Skin epidermis (tissue), 12 donors: ENCODE measurements at regions not wholly inside any gene's neighbourhood (a gene's known extent, or its start where the extent isn't known, plus 50 kb on each side); places are given as distances from the start of the nearest gene placed in this dataset.
"Not testable (repeated sequence)": the region's sequence is repeated elsewhere in the genome, so short reads cannot be mapped to it uniquely, and the experiment has no call there.

Experiments used
- H3K27ac ChIP-seq, 21 experiments: fragments of 200-600 bp; sonication (generic) in 11 of 21; one replicate each; pipeline ENCODE4 v1.5.0; 2020; ENCODE audit warnings: mild to moderate bottlenecking in 3 of 21, inconsistent platforms in 2 of 21, moderate library complexity in 2 of 21
- H3K4me3 ChIP-seq, 7 experiments: fragments of 200-600 bp; sonication (generic) in 2 of 7; one replicate each; pipeline ENCODE4 v1.5.0; 2020; ENCODE audit warnings: inconsistent platforms in 2 of 7, mild to moderate bottlenecking in 2 of 7, moderate library complexity in 1 of 7

DNA sequence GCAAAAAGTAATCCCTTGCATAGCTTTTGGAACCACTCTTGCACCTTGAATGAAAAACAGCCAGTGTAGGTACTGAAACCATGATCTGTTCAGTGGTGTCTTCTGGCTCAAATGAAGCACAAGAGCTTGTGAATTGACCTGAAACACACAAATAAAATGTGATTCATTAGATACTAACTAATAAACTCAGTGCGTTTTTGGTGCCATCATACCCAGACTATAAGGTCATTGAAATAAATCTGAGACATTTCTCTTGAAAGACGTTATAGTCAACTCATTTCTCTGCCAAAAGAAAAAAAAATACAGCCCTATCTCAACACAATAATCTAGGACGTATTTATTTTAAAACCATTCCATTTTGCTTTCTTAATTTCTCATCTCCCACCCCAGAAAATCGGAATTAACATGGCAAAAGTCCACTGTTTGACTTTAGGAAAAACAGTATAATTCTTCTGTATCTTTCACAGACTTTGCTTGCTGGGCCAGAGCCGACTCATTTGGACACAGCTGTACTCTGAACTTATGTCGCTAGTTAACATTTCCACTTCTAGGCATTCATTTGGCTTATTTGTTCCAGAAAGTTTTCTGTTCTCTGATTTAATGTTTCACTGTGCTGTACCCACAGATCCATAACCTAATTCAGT, 284.9 kb upstream of the TBL1XR1 start:
- no peak overlapping the region for H3K4me3 ChIP-seq
- peak overlapping the region in 5 of 21 experiments; percentile 25 to 51 (median 31) for H3K27ac ChIP-seq

GRCh38 chr3:177483182-177483967, 286.1 kb upstream of the TBL1XR1 start:
- Histone ChIP-seq H3K4me3 (no peak overlapping the region), H3K27ac (peak overlapping the region in 7 of 21 experiments; percentile 9 to 71 (median 31))

- peak overlapping the region in 4 of 21 experiments; percentile 9 to 71 (median 29) for H3K27ac ChIP-seq
- no peak overlapping the region for H3K4me3 ChIP-seq
Measured at GRCh38 chr3:177484206-177484605, 286.9 kb upstream of the TBL1XR1 start.

DNA sequence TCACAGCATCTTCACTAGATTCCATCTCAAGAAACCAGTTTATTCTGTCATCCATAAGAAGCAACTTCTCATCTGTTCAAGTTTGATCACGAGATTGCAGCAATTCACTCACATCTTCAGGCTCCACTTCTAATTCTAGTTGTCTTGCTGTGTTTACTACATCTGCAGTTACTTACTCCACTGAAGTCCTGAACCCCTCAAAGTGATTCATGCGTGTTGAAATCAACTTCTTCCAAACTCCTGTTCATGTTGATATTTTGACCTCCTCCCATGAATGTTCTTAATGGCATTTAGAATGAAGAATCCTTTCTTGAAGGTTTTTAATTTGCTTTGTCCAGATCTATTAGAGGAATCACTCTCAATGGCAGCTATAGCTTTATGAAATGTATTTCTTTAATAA, 287.6 kb upstream of the TBL1XR1 start:
- no peak overlapping the region for H3K27ac ChIP-seq
- H3K4me3 ChIP-seq, result no peak overlapping the region

DNA sequence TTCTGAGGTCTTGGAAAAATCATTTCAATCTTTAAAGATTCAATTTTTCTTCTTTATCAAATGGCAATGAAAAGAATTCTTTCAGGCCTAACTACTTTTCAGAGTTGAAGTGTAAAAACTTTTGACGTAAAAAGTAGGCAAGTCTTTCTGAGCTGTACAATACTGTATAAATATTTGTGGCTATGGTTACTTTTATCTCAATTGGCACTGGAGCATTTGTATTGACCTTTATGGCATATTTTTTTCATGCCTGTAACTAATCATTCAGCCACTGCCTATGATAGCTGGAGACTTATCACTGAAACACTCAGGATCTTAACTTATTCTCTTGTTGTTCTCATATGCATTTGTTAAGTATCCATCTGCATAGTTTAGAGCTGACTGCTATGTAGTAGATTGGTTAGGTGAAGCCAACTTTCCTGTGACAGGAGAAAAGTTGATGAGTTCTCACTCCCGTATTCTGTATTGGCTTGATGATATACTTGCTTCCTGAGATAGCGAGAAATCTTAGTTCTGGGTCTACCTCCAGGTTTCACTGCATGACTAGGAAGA, 290.4 kb upstream of the TBL1XR1 start:
- no peak overlapping the region for H3K27ac ChIP-seq
- no peak overlapping the region for H3K4me3 ChIP-seq

DNA sequence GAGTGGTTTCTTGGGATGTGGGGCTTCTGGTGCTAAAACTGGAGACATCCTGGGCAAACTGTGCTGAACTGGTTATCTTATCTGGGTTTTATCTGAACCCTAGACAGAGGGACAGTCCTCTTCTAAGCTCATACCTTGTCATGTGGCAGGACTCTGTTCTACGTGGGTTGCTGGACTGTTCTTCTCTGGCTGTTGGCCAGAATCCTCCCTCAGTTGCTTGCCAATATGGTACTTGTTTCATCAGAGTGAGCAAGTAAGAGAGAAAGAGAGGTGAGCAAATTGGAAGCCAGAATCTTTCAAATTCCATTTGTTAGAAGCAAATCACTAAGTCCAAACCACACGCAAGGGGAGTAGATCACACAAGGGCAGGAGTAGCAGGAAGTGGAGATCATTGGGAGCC, 291.5 kb upstream of the TBL1XR1 start:
- Histone ChIP-seq H3K4me3 (no peak overlapping the region), H3K27ac (no peak overlapping the region)

DNA sequence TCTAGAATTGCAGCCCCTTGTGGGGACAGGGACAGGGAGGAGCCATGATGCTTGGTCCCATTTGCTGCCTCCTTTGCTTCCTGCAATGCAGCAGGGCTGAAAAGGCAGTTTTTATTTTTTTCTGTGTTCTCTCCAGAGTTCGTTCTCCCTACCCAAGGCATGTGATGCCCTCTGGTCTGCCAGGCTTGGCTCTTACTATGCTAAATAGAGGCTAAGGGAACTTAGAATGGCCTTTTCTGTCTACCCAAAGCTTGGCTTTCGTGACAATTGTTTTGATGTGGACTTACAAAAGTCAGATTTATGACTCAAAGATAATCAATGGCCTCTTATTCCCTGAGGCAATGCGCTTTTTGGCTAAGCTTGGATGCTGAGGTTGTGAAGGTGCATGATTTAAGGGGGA, 293.3 kb upstream of the TBL1XR1 start:
- H3K27ac ChIP-seq, result peak overlapping the region in 1 of 21 experiments; percentile 9
- H3K4me3 ChIP-seq, result no peak overlapping the region

- Histone ChIP-seq H3K4me3 (no peak overlapping the region), H3K27ac (peak overlapping the region in 2 of 21 experiments; percentile 1 to 14)
Measured at GRCh38 chr3:177491296-177492032, 294.2 kb upstream of the TBL1XR1 start.

DNA sequence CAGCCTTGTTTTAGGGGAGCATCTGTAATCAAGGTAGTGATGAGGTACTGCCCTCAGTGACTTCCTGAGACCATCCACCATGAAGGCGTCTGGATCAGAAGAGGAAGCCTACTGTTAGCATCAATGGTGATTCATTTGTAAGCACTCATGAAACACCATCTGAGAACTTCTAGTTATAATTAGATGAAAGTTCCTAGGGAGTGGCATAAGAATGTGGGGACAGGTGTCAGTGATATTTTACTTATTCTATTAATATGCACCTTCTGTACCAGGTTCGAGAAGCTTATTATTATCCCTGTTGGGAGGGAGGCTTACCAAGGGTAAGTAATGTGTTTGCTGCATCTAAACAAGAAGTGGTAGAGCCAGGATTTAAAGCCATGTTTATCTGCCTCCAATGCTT, 295.8 kb upstream of the TBL1XR1 start:
- Histone ChIP-seq H3K27ac (no peak overlapping the region), H3K4me3 (no peak overlapping the region)

GRCh38 chr3:177494216-177494615, 296.9 kb upstream of the TBL1XR1 start:
- Histone ChIP-seq H3K27ac (no peak overlapping the region), H3K4me3 (no peak overlapping the region)

DNA sequence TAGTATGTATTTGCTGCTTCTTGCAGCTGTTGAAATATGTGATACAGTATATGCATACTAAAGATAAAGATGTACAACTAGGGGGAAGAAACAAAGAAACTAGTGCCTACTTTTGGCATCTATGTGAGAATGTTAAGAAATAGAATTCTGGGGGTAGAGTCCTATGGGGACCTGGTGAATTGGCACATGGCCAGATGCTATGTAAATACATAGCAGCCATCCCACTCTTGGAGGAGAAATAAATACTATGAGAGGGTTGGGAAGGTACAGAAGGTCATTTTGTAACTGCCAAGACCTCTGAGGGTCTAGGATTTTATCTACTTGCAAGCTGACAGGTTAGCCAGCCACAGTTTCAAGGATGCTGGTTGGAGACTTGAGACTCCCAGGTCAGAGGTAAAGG, 298.3 kb upstream of the TBL1XR1 start:
- Histone ChIP-seq H3K27ac (no peak overlapping the region), H3K4me3 (no peak overlapping the region)

GRCh38 chr3:177498037-177498857, 301.0 kb upstream of the TBL1XR1 start:
- Histone ChIP-seq H3K4me3 (no peak overlapping the region), H3K27ac (no peak overlapping the region)

- H3K27ac ChIP-seq, H3K4me3 ChIP-seq: not testable (repeated sequence)
Measured at GRCh38 chr3:177499039-177499438, 301.8 kb upstream of the TBL1XR1 start.

DNA sequence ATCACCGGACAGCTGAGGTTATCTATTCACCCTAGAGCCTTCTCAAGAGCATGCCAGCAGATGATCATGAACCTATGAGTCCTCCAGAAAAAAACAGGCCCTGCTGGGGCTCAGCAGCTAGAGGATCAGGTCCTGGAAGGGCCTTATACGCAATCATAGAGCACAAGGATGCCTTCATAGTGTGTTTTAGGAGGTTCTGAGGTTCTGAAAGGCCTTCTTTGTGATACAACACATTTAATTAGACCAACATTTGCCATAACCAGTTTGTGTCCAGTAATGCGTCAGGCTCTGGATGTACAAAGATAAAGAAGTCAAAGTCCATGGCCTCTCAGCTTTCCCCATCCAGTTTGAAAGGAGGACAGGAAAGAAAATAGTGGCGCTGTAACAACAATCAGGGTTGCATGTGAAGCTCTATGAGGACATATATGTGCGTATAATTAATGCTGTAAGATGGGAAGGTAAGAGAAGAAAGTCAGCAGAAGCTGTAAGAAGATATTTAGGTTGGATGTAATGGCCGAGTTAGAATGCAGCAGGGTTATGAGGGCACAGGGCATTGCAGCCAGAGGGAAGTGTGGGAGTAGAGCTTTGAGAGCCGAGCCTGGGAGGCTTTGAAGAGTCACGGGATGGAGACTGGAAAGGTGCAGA, 302.6 kb upstream of the TBL1XR1 start:
- Histone ChIP-seq H3K27ac (no peak overlapping the region), H3K4me3 (no peak overlapping the region)

DNA sequence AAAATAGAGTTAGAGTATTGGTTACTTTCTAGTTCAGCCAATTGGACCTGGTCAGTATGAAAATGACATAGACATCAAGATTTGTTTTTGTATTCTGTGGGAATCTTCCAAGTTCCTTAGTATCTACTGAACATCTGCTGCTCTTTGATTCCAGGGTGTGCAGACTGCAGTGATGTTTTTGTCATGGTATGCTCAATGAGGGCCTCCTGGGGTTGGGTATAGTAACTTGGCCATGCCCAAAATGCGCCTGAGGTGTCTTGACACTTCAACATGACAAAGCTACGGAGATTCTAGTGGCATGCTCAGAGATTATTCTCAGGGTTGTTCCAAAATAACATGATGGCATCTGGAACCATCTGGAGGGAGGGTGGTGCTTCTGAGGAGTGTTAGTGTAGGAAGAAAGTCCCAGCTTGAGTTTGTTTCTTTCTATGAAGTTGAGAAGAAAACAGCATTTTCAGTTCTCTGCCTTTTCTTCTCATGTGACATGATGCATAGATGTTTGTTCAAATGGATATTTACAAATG, 313.5 kb upstream of the TBL1XR1 start:
- Histone ChIP-seq H3K4me3 (no peak overlapping the region), H3K27ac (no peak overlapping the region)

DNA sequence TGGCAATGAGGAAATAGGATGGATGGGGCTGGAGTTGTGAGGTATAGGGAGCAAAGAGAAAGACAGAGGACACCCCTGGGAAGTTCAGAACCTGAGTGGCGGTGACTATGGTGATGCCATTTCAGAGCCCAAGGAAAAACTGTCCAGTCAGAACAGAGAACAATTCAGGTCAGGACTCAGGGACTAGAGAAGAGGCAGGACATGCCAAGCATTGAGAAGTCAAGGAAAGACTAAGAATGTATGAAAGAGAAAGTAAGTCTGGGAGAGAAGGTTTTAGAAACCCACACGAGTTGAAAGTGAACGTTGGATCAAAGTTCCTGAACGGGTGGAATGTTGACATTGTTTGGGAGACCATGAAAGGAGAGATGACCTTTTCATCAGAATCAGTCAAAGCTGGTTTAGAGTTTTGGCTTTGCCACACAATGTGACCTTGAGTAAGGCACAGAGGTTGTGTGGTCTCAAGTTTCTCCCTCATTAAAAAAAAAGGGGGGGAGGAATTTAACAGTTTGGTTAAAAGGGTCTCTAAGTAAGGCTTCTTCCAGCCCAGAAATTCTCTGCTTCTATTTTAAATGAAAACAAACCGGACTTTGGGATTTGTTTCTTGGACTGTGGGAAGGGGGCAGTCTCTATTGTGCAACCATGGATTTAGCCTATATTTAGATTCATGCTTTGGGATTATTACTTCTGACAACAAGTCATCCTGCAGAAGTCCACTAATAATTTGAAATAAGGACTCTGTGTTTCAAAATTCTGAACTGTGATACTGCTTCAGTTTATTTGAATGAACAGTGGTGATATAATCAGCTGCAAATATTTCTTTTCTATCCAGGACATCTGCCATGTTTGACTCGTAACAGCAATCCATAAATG, 315.9 kb upstream of the TBL1XR1 start:
- no peak overlapping the region for H3K27ac ChIP-seq

GRCh38 chr3:177513815-177514610, 316.7 kb upstream of the TBL1XR1 start:
- Histone ChIP-seq H3K4me3 (no peak overlapping the region), H3K27ac (no peak overlapping the region)

More for the DNA sequence above, 315.9 kb upstream of the TBL1XR1 start:
- H3K4me3 ChIP-seq, result no peak overlapping the region
